ENCODE measurements at regions not wholly inside any gene's neighbourhood (a gene's known extent, or its start where the extent isn't known, plus 50 kb on each side); places are given as distances from the start of the nearest gene placed in this dataset.

- Mint-ChIP-seq H3K27me3 (no peaks in the 10 kb centered on the region), H3K9me3 (no peaks in the 10 kb centered on the region), H3K4me1 (ENCODE audit: low read depth) (peaks cover 80% of the 10 kb centered on the region), H3K36me3 (ENCODE audit: low read depth) (peaks cover 42% of the 10 kb centered on the region), H3K4me3 (peak overlapping the region; percentile 5), H3K27ac (peak overlapping the region; percentile 11)
These were observed 336.4 kb downstream of the SEC14L1 start for GRCh38 chr17:77476931-77477805.

DNA sequence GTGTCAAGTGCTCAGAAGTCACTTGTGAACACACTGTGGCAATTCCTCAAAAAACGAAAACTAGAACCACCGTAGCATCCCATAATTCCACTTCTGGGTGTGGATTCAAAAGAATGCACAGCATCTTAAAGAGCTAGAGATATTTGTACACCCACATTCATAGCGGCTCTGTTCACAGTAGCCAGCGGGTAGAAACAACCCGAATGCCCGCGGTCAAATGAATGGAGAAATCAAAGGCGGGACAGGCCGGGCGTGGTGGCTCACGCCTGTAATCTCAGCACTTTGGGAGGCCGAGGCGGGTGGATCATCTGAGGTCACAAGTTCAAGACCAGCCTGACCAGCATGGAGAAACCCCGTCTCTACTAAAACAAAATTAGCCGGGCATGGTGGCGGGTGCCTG is 337.5 kb downstream of the SEC14L1 start:
- no peak overlapping the region for H3K4me3 Mint-ChIP-seq
- H3K27me3 Mint-ChIP-seq, result no peaks in the 10 kb centered on the region
- peaks cover 69% of the 10 kb centered on the region for H3K4me1 Mint-ChIP-seq (ENCODE audit: low read depth)
- no peak overlapping the region for H3K27ac Mint-ChIP-seq
- peaks cover 42% of the 10 kb centered on the region for H3K36me3 Mint-ChIP-seq (ENCODE audit: low read depth)
- H3K9me3 Mint-ChIP-seq, result no peaks in the 10 kb centered on the region

- peak overlapping the region; percentile 33 for H3K27ac Mint-ChIP-seq
- no peaks in the 10 kb centered on the region for H3K27me3 Mint-ChIP-seq
- no peaks in the 10 kb centered on the region for H3K9me3 Mint-ChIP-seq
- H3K36me3 Mint-ChIP-seq (ENCODE audit: low read depth), result peaks cover 38% of the 10 kb centered on the region
- H3K4me1 Mint-ChIP-seq (ENCODE audit: low read depth), result peaks cover 63% of the 10 kb centered on the region
- H3K4me3 Mint-ChIP-seq, result no peak overlapping the region
These were observed 338.1 kb downstream of the SEC14L1 start for GRCh38 chr17:77478899-77479298.

DNA sequence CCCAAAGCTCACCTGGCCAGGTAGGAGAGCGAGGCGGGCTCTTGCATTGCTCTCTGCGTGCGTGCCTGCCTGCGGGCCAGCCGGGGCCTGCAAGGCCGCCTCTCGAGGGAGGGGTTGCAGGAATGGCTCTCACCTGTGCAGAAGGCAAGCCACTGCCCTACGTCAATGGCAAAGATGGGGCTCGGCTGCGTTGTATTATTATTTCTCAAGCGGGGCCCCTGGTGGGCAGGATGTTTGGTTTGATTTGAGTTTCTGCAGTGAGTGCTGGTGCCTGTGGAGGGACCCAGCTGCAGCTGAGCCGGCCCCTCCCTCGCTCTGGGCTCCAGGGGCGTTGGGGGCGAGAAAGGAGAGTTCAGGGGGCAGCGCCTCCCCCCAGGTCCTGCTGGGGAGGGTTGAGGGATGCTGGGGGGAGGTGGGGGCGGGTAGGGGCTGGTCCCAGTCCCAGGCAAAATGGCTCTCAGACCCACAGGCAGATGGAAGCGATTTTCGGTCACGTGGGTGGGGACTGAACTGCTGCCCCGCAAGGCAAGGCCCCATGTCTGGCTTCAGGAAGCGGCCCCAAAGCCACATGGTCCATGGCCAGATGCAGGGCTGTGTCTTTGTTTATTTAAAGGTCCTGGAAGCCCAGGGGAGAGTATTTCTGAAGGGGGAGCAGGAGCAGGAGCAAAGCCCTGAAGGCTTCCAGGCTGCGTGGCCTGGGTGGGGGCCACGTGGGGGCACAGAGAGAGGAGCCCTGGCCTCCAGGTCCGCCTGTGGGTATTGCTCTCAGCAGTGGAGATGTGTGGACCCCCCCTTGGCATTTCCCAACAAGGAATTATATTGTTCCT is 338.8 kb downstream of the SEC14L1 start:
- Mint-ChIP-seq H3K9me3 (no peaks in the 10 kb centered on the region), H3K4me1 (ENCODE audit: low read depth) (peaks cover 56% of the 10 kb centered on the region), H3K36me3 (ENCODE audit: low read depth) (peaks cover 36% of the 10 kb centered on the region), H3K27me3 (no peaks in the 10 kb centered on the region), H3K4me3 (no peak overlapping the region), H3K27ac (peak overlapping the region; percentile 61)

- H3K4me1 Mint-ChIP-seq (ENCODE audit: low read depth), result peaks cover 51% of the 10 kb centered on the region
- peaks cover 31% of the 10 kb centered on the region for H3K36me3 Mint-ChIP-seq (ENCODE audit: low read depth)
- H3K9me3 Mint-ChIP-seq, result no peaks in the 10 kb centered on the region
- H3K27me3 Mint-ChIP-seq, result no peaks in the 10 kb centered on the region
- no peak overlapping the region for H3K4me3 Mint-ChIP-seq
- no peak overlapping the region for H3K27ac Mint-ChIP-seq
These were observed 339.4 kb downstream of the SEC14L1 start for GRCh38 chr17:77480199-77480508.

- H3K9me3 Mint-ChIP-seq, result no peaks in the 10 kb centered on the region
- peaks cover 46% of the 10 kb centered on the region for H3K4me1 Mint-ChIP-seq (ENCODE audit: low read depth)
- H3K27me3 Mint-ChIP-seq, result no peaks in the 10 kb centered on the region
- H3K4me3 Mint-ChIP-seq, result no peak overlapping the region
- H3K36me3 Mint-ChIP-seq (ENCODE audit: low read depth), result peaks cover 26% of the 10 kb centered on the region
- H3K27ac Mint-ChIP-seq, result no peak overlapping the region
These were observed 339.9 kb downstream of the SEC14L1 start for GRCh38 chr17:77480509-77481215.

DNA sequence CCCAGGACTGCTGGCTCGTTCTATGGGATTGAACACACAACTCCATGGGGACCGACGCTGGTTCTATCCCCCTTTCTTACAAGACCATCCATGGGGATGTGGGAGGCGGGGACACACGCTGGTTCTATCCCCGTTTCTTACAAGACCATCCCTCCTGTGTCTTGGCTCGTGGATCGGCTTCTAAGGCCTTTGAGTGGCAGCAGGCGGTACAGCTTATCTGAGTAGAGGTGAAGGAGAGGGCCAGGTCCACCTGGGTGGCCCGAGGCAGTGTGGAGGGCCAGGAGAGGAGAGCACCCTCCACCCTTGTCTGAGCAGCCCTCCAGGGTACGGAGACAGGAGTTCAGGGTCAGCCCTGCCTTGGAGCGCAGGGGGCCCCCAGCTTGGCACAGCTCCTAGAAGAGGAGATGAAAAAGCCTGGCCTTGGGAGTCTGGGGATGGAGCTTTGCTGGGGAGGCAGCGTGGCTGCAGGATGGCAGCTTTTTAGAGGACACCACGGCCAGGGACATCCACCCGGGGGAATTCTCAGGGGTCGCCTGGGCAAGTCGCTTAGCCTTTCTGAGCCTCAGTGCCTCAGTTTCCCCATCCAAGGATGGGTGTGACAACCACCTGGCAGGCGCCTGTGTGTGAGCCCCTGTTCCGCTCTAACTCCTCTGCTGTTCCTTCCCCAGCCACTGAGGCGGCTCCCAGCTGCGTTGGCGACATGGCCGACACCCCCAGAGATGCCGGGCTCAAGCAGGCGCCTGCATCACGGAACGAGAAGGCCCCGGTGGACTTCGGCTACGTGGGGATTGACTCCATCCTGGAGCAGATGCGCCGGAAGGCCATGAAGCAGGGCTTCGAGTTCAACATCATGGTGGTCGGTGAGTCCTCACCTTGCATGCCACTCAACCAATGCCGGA is 341.0 kb downstream of the SEC14L1 start:
- Mint-ChIP-seq H3K9me3 (no peaks in the 10 kb centered on the region), H3K27me3 (no peaks in the 10 kb centered on the region), H3K27ac (peak overlapping the region; percentile 12), H3K4me3 (no peak overlapping the region), H3K4me1 (ENCODE audit: low read depth) (peaks cover 39% of the 10 kb centered on the region), H3K36me3 (ENCODE audit: low read depth) (peaks cover 33% of the 10 kb centered on the region)

GRCh38 chr17:77482375-77483127 is 341.8 kb downstream of the SEC14L1 start:
- Mint-ChIP-seq H3K27me3 (no peaks in the 10 kb centered on the region), H3K4me1 (ENCODE audit: low read depth) (peaks cover 31% of the 10 kb centered on the region), H3K4me3 (no peak overlapping the region), H3K9me3 (no peaks in the 10 kb centered on the region), H3K36me3 (ENCODE audit: low read depth) (peaks cover 28% of the 10 kb centered on the region), H3K27ac (no peak overlapping the region)

GRCh38 chr17:77483128-77483598 is 342.4 kb downstream of the SEC14L1 start:
- H3K27ac Mint-ChIP-seq, result no peak overlapping the region
- H3K4me3 Mint-ChIP-seq, result no peak overlapping the region
- no peaks in the 10 kb centered on the region for H3K27me3 Mint-ChIP-seq
- H3K36me3 Mint-ChIP-seq (ENCODE audit: low read depth), result peaks cover 26% of the 10 kb centered on the region
- H3K4me1 Mint-ChIP-seq (ENCODE audit: low read depth), result peaks cover 25% of the 10 kb centered on the region
- no peaks in the 10 kb centered on the region for H3K9me3 Mint-ChIP-seq

GRCh38 chr17:77484111-77484510 is 343.3 kb downstream of the SEC14L1 start:
- H3K27ac Mint-ChIP-seq, result no peak overlapping the region
- H3K9me3 Mint-ChIP-seq, result no peaks in the 10 kb centered on the region
- peaks cover 15% of the 10 kb centered on the region for H3K4me1 Mint-ChIP-seq (ENCODE audit: low read depth)
- no peak overlapping the region for H3K4me3 Mint-ChIP-seq
- H3K27me3 Mint-ChIP-seq, result no peaks in the 10 kb centered on the region
- H3K36me3 Mint-ChIP-seq (ENCODE audit: low read depth), result peaks cover 25% of the 10 kb centered on the region

DNA sequence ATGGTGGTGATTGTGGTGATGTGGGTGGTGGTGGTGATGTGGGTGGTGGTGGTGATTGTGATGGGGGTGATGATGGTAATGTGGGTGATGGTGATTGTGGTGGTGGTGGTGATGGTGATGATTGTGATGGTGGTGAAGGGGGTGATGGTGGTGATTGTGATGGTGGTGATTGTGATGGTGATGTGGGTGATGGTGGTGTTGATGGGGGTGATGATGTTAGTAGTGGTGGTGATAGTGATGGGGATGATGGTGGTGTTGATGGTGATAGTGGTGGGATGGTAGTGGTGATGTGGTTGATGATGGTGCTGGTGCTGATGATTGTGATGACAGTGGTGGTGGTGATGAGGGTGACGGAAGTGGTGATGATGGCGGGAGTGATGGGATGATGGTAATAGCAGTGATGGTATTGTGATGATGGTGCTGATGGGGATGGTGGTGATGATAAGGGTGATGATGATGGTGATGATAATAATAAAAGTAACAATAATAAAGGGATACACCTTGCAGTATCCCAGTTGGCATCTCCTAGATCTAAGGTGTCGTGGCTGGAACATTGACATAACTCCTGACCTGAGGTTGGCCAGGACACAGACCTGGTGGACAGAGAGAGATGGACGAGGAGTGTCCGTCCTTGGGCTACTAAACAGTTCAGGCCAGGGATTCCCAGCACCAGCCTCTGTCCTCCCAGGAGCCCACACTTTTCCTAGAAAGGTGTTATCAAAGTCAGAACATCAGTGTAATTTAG is 344.5 kb downstream of the SEC14L1 start:
- no peak overlapping the region for H3K4me3 Mint-ChIP-seq
- H3K9me3 Mint-ChIP-seq, result no peaks in the 10 kb centered on the region
- H3K27me3 Mint-ChIP-seq, result no peaks in the 10 kb centered on the region
- no peak overlapping the region for H3K27ac Mint-ChIP-seq
- H3K36me3 Mint-ChIP-seq (ENCODE audit: low read depth), result peaks cover 25% of the 10 kb centered on the region
- H3K4me1 Mint-ChIP-seq (ENCODE audit: low read depth), result peaks cover 4% of the 10 kb centered on the region

- no peak overlapping the region for H3K4me3 Mint-ChIP-seq
- H3K9me3 Mint-ChIP-seq, result no peaks in the 10 kb centered on the region
- no peaks in the 10 kb centered on the region for H3K27me3 Mint-ChIP-seq
- H3K27ac Mint-ChIP-seq, result no peak overlapping the region
- peaks cover 13% of the 10 kb centered on the region for H3K4me1 Mint-ChIP-seq (ENCODE audit: low read depth)
- H3K36me3 Mint-ChIP-seq (ENCODE audit: low read depth), result peaks cover 25% of the 10 kb centered on the region
These were observed 346.5 kb downstream of the SEC14L1 start for GRCh38 chr17:77487211-77487629.

Data from stimulated activated naive CD8-positive, alpha-beta T cell treated with anti-CD3 and anti-CD28 coated beads, Interleukin-15, Interleukin-2, amounts not matched to agents 100 ng/mL and 50 ng/mL, for 24 hours (primary cell).